ENCODE measurements at regions not wholly inside any gene's neighbourhood (a gene's known extent, or its start where the extent isn't known, plus 50 kb on each side); places are given as distances from the start of the nearest gene placed in this dataset.

DNA sequence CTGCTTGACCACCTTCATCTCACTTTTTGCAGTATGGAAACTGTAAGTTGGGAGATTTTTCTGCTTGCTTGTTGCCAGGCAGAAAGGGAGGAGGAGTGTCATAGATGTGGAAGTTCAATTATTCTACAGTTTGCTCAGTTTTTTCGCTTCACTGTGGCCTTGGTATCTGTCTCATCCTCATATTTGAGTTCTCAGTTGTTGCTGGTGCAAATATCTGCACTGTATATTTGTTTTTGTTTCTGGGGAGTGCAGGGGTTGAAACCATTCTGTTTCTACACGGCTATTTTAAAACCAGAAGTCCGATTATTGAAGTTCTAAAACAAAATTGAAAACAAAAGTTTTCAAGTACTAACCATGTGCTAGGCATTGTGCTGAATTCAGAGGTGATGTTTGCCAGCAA lies 153.4 kb downstream of the JRKL start:
- TF ChIP-seq, protein P1, sequence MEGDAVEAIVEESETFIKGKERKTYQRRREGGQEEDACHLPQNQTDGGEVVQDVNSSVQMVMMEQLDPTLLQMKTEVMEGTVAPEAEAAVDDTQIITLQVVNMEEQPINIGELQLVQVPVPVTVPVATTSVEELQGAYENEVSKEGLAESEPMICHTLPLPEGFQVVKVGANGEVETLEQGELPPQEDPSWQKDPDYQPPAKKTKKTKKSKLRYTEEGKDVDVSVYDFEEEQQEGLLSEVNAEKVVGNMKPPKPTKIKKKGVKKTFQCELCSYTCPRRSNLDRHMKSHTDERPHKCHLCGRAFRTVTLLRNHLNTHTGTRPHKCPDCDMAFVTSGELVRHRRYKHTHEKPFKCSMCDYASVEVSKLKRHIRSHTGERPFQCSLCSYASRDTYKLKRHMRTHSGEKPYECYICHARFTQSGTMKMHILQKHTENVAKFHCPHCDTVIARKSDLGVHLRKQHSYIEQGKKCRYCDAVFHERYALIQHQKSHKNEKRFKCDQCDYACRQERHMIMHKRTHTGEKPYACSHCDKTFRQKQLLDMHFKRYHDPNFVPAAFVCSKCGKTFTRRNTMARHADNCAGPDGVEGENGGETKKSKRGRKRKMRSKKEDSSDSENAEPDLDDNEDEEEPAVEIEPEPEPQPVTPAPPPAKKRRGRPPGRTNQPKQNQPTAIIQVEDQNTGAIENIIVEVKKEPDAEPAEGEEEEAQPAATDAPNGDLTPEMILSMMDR (IDR thresholded peaks at IDR 0.05): no peak
- TF ChIP-seq SMC3 (IDR thresholded peaks at IDR 0.05) (no peak), CHD2 (IDR thresholded peaks at IDR 0.05; ENCODE audit: low read length, partially characterized antibody) (no peak), RNF2 (IDR thresholded peaks at IDR 0.05; ENCODE audit: borderline replicate concordance, low read depth) (no peak)
- TF ChIP-seq, protein P2, sequence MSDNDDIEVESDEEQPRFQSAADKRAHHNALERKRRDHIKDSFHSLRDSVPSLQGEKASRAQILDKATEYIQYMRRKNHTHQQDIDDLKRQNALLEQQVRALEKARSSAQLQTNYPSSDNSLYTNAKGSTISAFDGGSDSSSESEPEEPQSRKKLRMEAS (IDR thresholded peaks at IDR 0.05): no peak
- TF ChIP-seq, protein P3, sequence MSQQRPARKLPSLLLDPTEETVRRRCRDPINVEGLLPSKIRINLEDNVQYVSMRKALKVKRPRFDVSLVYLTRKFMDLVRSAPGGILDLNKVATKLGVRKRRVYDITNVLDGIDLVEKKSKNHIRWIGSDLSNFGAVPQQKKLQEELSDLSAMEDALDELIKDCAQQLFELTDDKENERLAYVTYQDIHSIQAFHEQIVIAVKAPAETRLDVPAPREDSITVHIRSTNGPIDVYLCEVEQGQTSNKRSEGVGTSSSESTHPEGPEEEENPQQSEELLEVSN (IDR thresholded peaks at IDR 0.05; ENCODE audit: borderline replicate concordance, low read depth): no peak

Measured in A549 (cell line).